Naive thymus-derived CD4-positive, alpha-beta T cell (primary cell): ENCODE measurements at regions not wholly inside any gene's neighbourhood (a gene's known extent, or its start where the extent isn't known, plus 50 kb on each side); places are given as distances from the start of the nearest gene placed in this dataset.
A peak's percentile ranks its signal among the peaks of the same experiment; 100 is the strongest.

Experiments used
- ATAC-seq: fragments of 150-1000 bp; cut with Tn5 transposase; 2 replicates; pipeline ENCODE4 v1.10.0; 2021; ENCODE audit warnings: mild to moderate bottlenecking, moderate library complexity
- CTCF ChIA-PET: fragments of 350-600 bp; sonication (Branson Sonifier 250); formaldehyde crosslinking; loops from one replicate; lab custom pipeline; 2021; ENCODE audit warnings: antibody characterized with exemption; lab: Charles Lee
- POLR2A ChIA-PET: fragments of 350-600 bp; sonication (Branson Sonifier 250); formaldehyde crosslinking; loops from one replicate; lab custom pipeline; 2021; ENCODE audit warnings: antibody characterized with exemption, inconsistent platforms; lab: Charles Lee
- DNase-seq, 9 donors: peaks; one replicate each; pipeline versions ENCODE4 v3.0.0 to v3.0.0-alpha.2; 2020 to 2022; ENCODE audit warnings: mixed read lengths in 1 of 9
- H3K27ac ChIP-seq: one replicate; pipeline ENCODE4 v1.7.0; 2013; ENCODE audit warnings: mild to moderate bottlenecking, low read depth, low read length, moderate library complexity
- H3K27me3 ChIP-seq, 2 donors: one replicate each; pipeline ENCODE4 v1.7.0; 2013; ENCODE audit warnings: low read length in 2 of 2, mild to moderate bottlenecking in 2 of 2, moderate library complexity in 2 of 2; ENCODE audit not compliant: control insufficient read depth in 2 of 2, insufficient read depth in 2 of 2
- H3K36me3 ChIP-seq, 3 experiments: 1 replicate in 2 of 3; 2 replicates in 1 of 3; pipeline ENCODE4 v1.7.0; 2013; ENCODE audit warnings: low read length in 3 of 3, mild to moderate bottlenecking in 3 of 3, moderate library complexity in 1 of 3; ENCODE audit not compliant: insufficient read depth in 3 of 3, control insufficient read depth in 2 of 3
- H3K4me1 ChIP-seq, 2 donors: one replicate each; pipeline ENCODE4 v1.7.0; 2013; ENCODE audit warnings: low read length in 2 of 2, mild to moderate bottlenecking in 2 of 2, moderate library complexity in 1 of 2; ENCODE audit not compliant: control insufficient read depth in 2 of 2, insufficient read depth in 2 of 2
- H3K4me3 ChIP-seq: 2 replicates; pipeline ENCODE4 v1.7.0; 2013; ENCODE audit warnings: mild to moderate bottlenecking, low read length
- H3K9me3 ChIP-seq, 3 experiments: 1 replicate in 2 of 3; 2 replicates in 1 of 3; pipeline ENCODE4 v1.7.0; 2013; ENCODE audit warnings: low read length in 3 of 3; ENCODE audit not compliant: control insufficient read depth in 2 of 3
- H3K27ac Mint-ChIP-seq, 9 donors: one replicate each; pipeline ENCODE4 v1.8.0; 2020 to 2022; ENCODE audit warnings: mixed read lengths in 9 of 9, mild to moderate bottlenecking in 8 of 9, moderate library complexity in 5 of 9, inconsistent platforms in 2 of 9
- H3K27me3 Mint-ChIP-seq, 5 donors: one replicate each; pipeline ENCODE4 v1.8.0; 2021 to 2022; ENCODE audit warnings: mixed read lengths in 5 of 5, mild to moderate bottlenecking in 1 of 5
- H3K36me3 Mint-ChIP-seq, 5 donors: one replicate each; pipeline ENCODE4 v1.8.0; 2020 to 2022; ENCODE audit warnings: mixed read lengths in 5 of 5, mild to moderate bottlenecking in 3 of 5, inconsistent platforms in 1 of 5
- H3K4me1 Mint-ChIP-seq, 7 donors: one replicate each; pipeline ENCODE4 v1.8.0; 2020 to 2022; ENCODE audit warnings: mixed read lengths in 7 of 7, mild to moderate bottlenecking in 3 of 7, inconsistent platforms in 1 of 7
- H3K4me3 Mint-ChIP-seq, 10 donors: one replicate each; pipeline ENCODE4 v1.8.0; 2020 to 2022; ENCODE audit warnings: mild to moderate bottlenecking in 10 of 10, mixed read lengths in 10 of 10, moderate library complexity in 6 of 10, inconsistent platforms in 2 of 10
- H3K9me3 Mint-ChIP-seq, 11 donors: one replicate each; pipeline ENCODE4 v1.8.0; 2020 to 2022; ENCODE audit warnings: mixed read lengths in 11 of 11, mild to moderate bottlenecking in 4 of 11, inconsistent platforms in 1 of 11, moderate library complexity in 1 of 11
- intact Hi-C, 2 donors: fragments of 100-400 bp; cut with micrococcal nuclease; formaldehyde crosslinking; loops; one replicate each; pipeline ENCODE4 v1.15.1; 2023

DNA sequence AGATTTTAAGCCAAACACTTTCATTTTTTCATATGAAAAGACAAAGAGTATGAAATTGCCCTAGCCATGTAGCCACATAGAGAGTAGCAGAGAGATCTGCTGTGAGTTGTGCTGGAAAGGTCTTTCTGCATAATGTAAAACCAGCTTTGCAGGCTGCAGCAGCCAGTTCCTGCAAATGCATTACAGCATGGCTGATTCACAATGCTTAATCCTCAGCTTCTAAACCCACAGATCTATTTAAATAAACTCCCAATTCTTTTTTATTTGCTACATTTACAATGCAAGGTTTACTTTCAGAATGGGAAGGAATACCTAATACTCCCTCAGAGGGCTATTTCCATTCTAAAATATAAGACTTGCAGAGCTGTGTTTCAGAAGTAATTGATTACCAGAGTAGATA, 185.6 kb upstream of the STARD13 start:
- POLR2A ChIA-PET, result no interaction called here
- H3K27me3 Mint-ChIP-seq, result peaks cover 0 to 10% (median 6%) of the 10 kb centered on the region in 5 donors
- no peak overlapping the region for H3K4me3 ChIP-seq
- H3K36me3 ChIP-seq, result no peaks in the 10 kb centered on the region
- H3K27me3 ChIP-seq, result no peaks in the 10 kb centered on the region
- ATAC-seq, result no peak
- H3K4me3 Mint-ChIP-seq, result no peak overlapping the region
- peaks cover 0 to 7% (median 0%) of the 10 kb centered on the region in 5 donors for H3K36me3 Mint-ChIP-seq
- no peaks in the 10 kb centered on the region for H3K4me1 ChIP-seq
- H3K27ac ChIP-seq, result no peak overlapping the region
- no peaks in the 10 kb centered on the region for H3K9me3 ChIP-seq
- H3K27ac Mint-ChIP-seq, result no peak overlapping the region
- CTCF ChIA-PET, result no interaction called here
- intact Hi-C loops, result no loop called here
- DNase-seq, result no peak
- peaks cover 0 to 24% (median 3%) of the 10 kb centered on the region in 11 donors for H3K9me3 Mint-ChIP-seq
- peaks cover 0 to 2% (median 0%) of the 10 kb centered on the region in 7 donors for H3K4me1 Mint-ChIP-seq

DNA sequence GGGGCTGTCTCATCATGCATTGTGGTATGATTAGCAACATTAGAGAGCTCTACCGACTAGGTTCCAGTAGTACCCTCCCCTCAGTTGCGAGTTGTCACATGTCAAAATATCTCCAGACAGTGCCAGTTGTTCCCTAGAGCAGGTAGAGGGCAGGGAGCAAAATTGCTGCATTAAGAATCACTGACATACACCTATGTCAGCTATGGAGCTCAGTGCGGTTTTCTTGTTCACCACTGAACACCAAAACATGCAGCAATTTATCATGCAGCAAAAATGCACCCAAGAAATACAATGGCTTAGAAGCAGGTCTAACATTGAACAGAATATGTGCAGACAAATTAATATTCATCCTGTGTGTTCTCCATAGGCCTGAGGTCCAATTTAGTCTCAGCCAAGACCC, 186.9 kb upstream of the STARD13 start:
- Mint-ChIP-seq H3K4me3 (no peak overlapping the region), H3K36me3 (peaks cover 0 to 9% (median 0%) of the 10 kb centered on the region in 5 donors), H3K4me1 (peaks cover 0 to 2% (median 0%) of the 10 kb centered on the region in 7 donors), H3K27me3 (peaks cover 0 to 19% (median 9%) of the 10 kb centered on the region in 5 donors), H3K27ac (no peak overlapping the region), H3K9me3 (peaks cover 5 to 35% (median 9%) of the 10 kb centered on the region in 11 donors)
- CTCF ChIA-PET, result no interaction called here
- ATAC-seq (no peak), DNase-seq (no peak)
- no peaks in the 10 kb centered on the region for H3K4me1 ChIP-seq
- intact Hi-C loops, result no loop called here
- peaks cover 0 to 4% (median 0%) of the 10 kb centered on the region in 3 experiments for H3K9me3 ChIP-seq
- H3K27ac ChIP-seq, result no peak overlapping the region
- POLR2A ChIA-PET, result no interaction called here
- H3K4me3 ChIP-seq, result no peak overlapping the region
- no peaks in the 10 kb centered on the region for H3K36me3 ChIP-seq
- H3K27me3 ChIP-seq, result no peaks in the 10 kb centered on the region

DNA sequence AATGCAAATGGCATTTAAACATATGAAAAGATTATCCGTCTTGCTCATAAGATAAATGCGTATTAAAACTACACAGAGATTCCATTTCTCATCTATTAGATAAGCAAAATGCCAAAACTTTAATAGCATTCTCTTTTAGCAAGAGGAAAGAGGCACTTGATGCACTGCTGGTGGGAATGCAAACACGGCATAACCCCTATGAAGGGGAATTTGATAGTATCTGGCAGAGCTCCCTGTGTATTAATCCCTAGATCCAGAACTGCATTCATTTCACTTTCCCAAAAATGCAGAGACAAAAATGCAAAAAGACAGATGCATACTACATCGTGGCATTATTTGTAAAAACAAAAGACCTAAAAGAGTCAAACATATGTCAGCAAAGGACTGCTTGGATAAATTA, 193.6 kb upstream of the STARD13 start:
- CTCF ChIA-PET, result no interaction called here
- Mint-ChIP-seq H3K4me1 (no peaks in the 10 kb centered on the region), H3K4me3 (no peak overlapping the region), H3K36me3 (peaks cover 0 to 18% (median 3%) of the 10 kb centered on the region in 5 donors), H3K27ac (no peak overlapping the region), H3K9me3 (peaks cover 5 to 48% (median 16%) of the 10 kb centered on the region in 11 donors), H3K27me3 (peaks cover 0 to 33% (median 31%) of the 10 kb centered on the region in 5 donors)
- Histone ChIP-seq H3K27me3 (no peaks in the 10 kb centered on the region), H3K27ac (no peak overlapping the region), H3K4me3 (no peak overlapping the region), H3K9me3 (peaks cover 0 to 10% (median 0%) of the 10 kb centered on the region in 3 experiments), H3K36me3 (no peaks in the 10 kb centered on the region), H3K4me1 (no peaks in the 10 kb centered on the region)
- DNase-seq (no peak), ATAC-seq (no peak)
- POLR2A ChIA-PET, result no interaction called here
- intact Hi-C loops, result no loop called here

DNA sequence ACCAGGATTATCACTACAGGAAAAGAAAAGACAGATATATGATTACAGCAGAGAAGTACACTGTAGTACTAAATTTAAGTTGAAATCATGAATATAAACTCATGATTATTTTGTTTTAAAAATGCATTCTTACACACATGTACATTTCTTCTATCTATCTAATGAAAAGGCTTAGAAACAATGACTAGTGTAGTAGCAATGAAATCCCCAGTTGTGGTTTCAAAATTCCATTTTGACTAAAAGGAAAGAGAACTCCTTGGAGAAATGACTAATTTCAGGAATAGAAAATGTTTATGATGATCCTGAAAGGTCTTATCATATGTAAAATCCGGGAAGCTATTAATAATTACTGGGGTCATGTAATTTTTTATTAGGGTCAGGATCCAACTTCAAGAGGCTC, 195.0 kb upstream of the STARD13 start:
- DNase-seq (no peak), ATAC-seq (no peak)
- POLR2A ChIA-PET, result no interaction called here
- no peak overlapping the region for H3K4me3 ChIP-seq
- no peaks in the 10 kb centered on the region for H3K27me3 ChIP-seq
- H3K4me1 Mint-ChIP-seq, result no peaks in the 10 kb centered on the region
- H3K4me3 Mint-ChIP-seq, result no peak overlapping the region
- H3K4me1 ChIP-seq, result no peaks in the 10 kb centered on the region
- peaks cover 5 to 48% (median 23%) of the 10 kb centered on the region in 11 donors for H3K9me3 Mint-ChIP-seq
- peaks cover 0 to 10% (median 0%) of the 10 kb centered on the region in 3 experiments for H3K9me3 ChIP-seq
- H3K36me3 Mint-ChIP-seq, result peaks cover 0 to 20% (median 6%) of the 10 kb centered on the region in 5 donors
- intact Hi-C loops, result no loop called here
- H3K36me3 ChIP-seq, result no peaks in the 10 kb centered on the region
- CTCF ChIA-PET, result no interaction called here
- H3K27ac ChIP-seq, result no peak overlapping the region
- peaks cover 0 to 35% (median 31%) of the 10 kb centered on the region in 5 donors for H3K27me3 Mint-ChIP-seq
- no peak overlapping the region for H3K27ac Mint-ChIP-seq

DNA sequence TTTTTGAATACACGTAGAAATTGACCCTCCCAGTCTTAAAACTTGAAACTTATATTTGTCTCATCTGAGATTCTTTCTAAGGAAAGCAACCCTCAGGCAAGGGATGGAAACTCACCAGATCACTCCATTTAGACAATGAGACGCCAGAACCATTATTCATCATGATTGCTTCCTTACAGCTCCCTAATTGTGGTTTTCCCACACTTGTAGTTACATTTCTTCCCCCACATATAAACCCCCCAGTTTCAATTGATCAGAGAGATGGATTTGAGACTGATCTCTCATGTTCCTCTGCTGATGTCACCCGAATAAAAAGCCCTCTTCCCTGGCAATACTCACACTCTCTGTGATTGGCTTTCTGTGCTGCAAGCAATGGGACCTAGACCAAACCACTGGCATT, 197.9 kb upstream of the STARD13 start:
- peaks cover 7 to 28% (median 22%) of the 10 kb centered on the region in 5 donors for H3K27me3 Mint-ChIP-seq
- Histone ChIP-seq H3K36me3 (no peaks in the 10 kb centered on the region), H3K4me1 (no peaks in the 10 kb centered on the region), H3K4me3 (no peak overlapping the region), H3K9me3 (no peaks in the 10 kb centered on the region), H3K27me3 (no peaks in the 10 kb centered on the region), H3K27ac (no peak overlapping the region)
- CTCF ChIA-PET, result no interaction called here
- ATAC-seq, result no peak
- peaks cover 0 to 11% (median 3%) of the 10 kb centered on the region in 5 donors for H3K36me3 Mint-ChIP-seq
- DNase-seq, result no peak
- peaks cover 0 to 7% (median 0%) of the 10 kb centered on the region in 7 donors for H3K4me1 Mint-ChIP-seq
- H3K9me3 Mint-ChIP-seq, result peaks cover 0 to 26% (median 11%) of the 10 kb centered on the region in 11 donors
- H3K27ac Mint-ChIP-seq, result no peak overlapping the region
- intact Hi-C loops, result no loop called here
- POLR2A ChIA-PET, result no interaction called here
- H3K4me3 Mint-ChIP-seq, result no peak overlapping the region

DNA sequence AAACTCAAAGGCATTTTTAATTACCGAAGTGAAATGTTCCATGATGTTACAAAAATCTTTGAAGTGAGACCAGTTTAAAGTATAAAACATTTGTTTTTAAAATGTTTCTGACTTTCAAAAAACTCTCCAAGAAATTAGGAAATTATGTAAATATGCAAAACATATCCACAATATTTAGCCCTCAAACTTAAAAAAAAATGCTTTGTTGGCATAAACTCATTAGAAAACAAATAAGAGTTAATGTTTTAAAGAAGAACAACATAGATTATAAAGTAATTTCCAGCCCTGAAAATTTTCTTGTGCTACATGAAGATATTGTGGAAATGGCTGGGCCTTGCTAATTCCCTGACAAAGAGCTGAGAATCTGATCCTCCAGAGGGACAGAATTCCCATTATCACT, 199.7 kb upstream of the STARD13 start:
- Histone ChIP-seq H3K27me3 (no peaks in the 10 kb centered on the region), H3K36me3 (no peaks in the 10 kb centered on the region), H3K9me3 (no peaks in the 10 kb centered on the region), H3K4me1 (no peaks in the 10 kb centered on the region), H3K4me3 (no peak overlapping the region), H3K27ac (no peak overlapping the region)
- H3K4me1 Mint-ChIP-seq, result peaks cover 0 to 7% (median 0%) of the 10 kb centered on the region in 7 donors
- H3K9me3 Mint-ChIP-seq, result peaks cover 0 to 15% (median 7%) of the 10 kb centered on the region in 11 donors
- no peak for DNase-seq
- no peak overlapping the region for H3K4me3 Mint-ChIP-seq
- H3K27ac Mint-ChIP-seq, result no peak overlapping the region
- ATAC-seq, result no peak
- ChIA-PET CTCF (no interaction called here), POLR2A (no interaction called here)
- peaks cover 0 to 11% (median 3%) of the 10 kb centered on the region in 5 donors for H3K36me3 Mint-ChIP-seq
- intact Hi-C loops, result no loop called here
- peaks cover 8 to 25% (median 18%) of the 10 kb centered on the region in 5 donors for H3K27me3 Mint-ChIP-seq

DNA sequence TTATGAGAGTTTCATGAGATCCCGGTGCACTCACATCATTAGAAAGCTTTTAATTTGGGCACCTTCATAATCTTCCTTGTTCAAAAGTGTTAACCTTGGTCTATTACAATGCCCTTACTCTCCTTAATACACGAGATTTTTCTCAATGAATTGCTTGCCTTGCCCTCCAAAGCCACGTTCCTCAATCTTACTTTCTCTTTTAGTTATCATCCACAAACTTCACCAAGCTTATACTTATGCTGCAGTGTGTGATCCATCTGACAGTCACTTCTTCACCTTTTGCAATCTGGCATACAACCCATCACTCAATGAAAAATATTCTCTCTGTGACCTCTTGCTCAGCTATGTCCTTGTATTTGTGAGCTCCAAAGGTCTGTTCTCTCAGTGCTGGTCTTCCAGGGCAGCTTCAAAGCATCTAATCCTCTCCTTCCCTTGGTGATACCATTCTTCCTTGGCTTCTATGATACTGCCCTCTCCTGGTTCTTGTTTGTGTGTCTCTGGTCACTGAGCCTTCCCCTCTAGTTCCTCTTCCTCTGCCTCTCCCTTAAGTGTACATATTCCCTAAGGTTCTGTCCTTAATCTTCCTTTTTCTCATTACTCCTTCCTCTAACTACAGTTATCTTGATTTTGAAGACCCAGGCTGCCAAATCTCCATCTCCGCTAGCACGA, 202.2 kb upstream of the STARD13 start:
- Mint-ChIP-seq H3K27me3 (peaks cover 8 to 25% (median 15%) of the 10 kb centered on the region in 5 donors), H3K4me3 (peak overlapping the region in 1 of 10 donors; percentile 20), H3K9me3 (peaks cover 0 to 15% (median 7%) of the 10 kb centered on the region in 11 donors), H3K36me3 (peaks cover 0 to 11% (median 3%) of the 10 kb centered on the region in 5 donors), H3K27ac (no peak overlapping the region), H3K4me1 (peaks cover 0 to 7% (median 0%) of the 10 kb centered on the region in 7 donors)
- ATAC-seq (peak; percentile 65), DNase-seq (no peak)
- Histone ChIP-seq H3K27ac (no peak overlapping the region), H3K27me3 (no peaks in the 10 kb centered on the region), H3K9me3 (no peaks in the 10 kb centered on the region), H3K36me3 (no peaks in the 10 kb centered on the region), H3K4me3 (no peak overlapping the region), H3K4me1 (no peaks in the 10 kb centered on the region)
- ChIA-PET POLR2A (interaction anchor here (0.5 kb wide), 1 partner anchor 192 kb away, joined by 3 read pairs; no protein-coding TSS in a partner anchor), CTCF (no interaction called here)
- intact Hi-C loops, result no loop called here
